Esophagus squamous epithelium (tissue), 4 donors: ENCODE measurements at regions not wholly inside any gene's neighbourhood (a gene's known extent, or its start where the extent isn't known, plus 50 kb on each side); places are given as distances from the start of the nearest gene placed in this dataset.

ENCODE experiments used
- POLR2A ChIP-seq, 4 donors: fragments of 450-650 bp; IDR thresholded peaks; one replicate each; pipeline ENCODE4 v1.6.1; 2017; ENCODE audit warnings: antibody characterized with exemption in 4 of 4, mild to moderate bottlenecking in 4 of 4, moderate library complexity in 3 of 4
- TF ChIP-seq, protein P1 (sequence below), 6 experiments: fragments of 450-650 bp in 4 of 6; fragments of 200-600 bp in 2 of 6; sonication (generic) in 2 of 6; IDR thresholded peaks; one replicate each; pipeline ENCODE4 v1.5.1; 2016 to 2019; ENCODE audit warnings: antibody characterized with exemption in 6 of 6, mild to moderate bottlenecking in 4 of 6, moderate library complexity in 4 of 6

DNA sequence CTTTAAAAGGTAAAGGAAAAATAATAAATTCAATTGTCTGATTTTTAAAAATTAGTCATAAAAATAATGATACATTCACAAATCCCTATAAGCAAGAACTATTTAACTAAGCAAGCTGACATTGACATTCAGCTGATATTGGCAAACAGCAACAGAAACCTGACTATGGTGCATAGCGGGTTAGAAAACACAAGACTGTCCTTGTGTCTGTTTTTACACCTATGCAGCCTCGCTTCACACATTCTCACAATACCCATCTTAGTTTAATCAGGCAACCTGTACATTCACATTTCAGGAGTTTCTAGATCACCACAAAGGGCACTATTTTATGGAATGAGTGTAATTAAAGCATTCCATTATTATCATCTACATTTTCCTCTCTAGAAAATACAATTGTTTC lies 737.1 kb downstream of the KCNA4 start:
- TF ChIP-seq, protein P1, sequence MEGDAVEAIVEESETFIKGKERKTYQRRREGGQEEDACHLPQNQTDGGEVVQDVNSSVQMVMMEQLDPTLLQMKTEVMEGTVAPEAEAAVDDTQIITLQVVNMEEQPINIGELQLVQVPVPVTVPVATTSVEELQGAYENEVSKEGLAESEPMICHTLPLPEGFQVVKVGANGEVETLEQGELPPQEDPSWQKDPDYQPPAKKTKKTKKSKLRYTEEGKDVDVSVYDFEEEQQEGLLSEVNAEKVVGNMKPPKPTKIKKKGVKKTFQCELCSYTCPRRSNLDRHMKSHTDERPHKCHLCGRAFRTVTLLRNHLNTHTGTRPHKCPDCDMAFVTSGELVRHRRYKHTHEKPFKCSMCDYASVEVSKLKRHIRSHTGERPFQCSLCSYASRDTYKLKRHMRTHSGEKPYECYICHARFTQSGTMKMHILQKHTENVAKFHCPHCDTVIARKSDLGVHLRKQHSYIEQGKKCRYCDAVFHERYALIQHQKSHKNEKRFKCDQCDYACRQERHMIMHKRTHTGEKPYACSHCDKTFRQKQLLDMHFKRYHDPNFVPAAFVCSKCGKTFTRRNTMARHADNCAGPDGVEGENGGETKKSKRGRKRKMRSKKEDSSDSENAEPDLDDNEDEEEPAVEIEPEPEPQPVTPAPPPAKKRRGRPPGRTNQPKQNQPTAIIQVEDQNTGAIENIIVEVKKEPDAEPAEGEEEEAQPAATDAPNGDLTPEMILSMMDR (IDR thresholded peaks at IDR 0.05), result no peak
- no peak for TF ChIP-seq POLR2A (IDR thresholded peaks at IDR 0.05)
